HG03442 (cell line): ENCODE measurements at regions not wholly inside any gene's neighbourhood (a gene's known extent, or its start where the extent isn't known, plus 50 kb on each side); places are given as distances from the start of the nearest gene placed in this dataset.
A peak's percentile ranks its signal among the peaks of the same experiment; 100 is the strongest.
"Not testable (repeated sequence)": the region's sequence is repeated elsewhere in the genome, so short reads cannot be mapped to it uniquely, and the experiment has no call there.

Experiments used
- ATAC-seq: cut with Tn5 transposase; IDR thresholded peaks from one replicate; pipeline ENCODE4 v1.9.1; 2021; ENCODE audit warnings: mild to moderate bottlenecking, moderate library complexity; ENCODE audit not compliant: unreplicated experiment

DNA sequence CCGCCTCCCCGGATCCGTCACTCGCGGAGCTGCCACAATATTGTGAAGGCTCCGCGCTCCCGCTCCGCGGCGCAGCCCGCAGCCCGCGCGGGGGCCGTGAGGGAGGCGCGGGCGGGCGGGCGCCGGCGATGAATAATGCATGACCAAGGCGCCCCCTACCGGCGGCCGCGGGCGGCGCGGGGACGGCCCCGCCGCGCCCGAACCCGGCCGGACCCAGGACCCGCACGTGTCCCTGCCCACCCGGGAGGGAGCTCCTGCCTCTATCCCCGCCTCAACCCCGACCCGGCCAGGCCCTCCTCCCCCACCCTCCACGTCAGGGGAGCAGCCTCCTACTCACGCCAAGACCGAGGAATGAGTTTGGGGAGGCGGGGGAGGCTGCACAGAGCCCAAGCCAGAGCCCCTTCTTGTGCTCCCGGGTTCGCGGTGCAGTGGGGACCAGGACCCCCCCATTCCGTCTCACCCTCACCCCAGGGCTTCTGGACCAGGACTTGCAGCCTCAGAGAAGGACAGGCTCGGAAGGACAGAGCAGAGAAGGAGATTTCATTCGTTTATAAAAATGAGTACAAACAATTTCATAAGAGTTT, 70.8 kb upstream of the CASZ1 start:
- peak; percentile 58 for ATAC-seq

DNA sequence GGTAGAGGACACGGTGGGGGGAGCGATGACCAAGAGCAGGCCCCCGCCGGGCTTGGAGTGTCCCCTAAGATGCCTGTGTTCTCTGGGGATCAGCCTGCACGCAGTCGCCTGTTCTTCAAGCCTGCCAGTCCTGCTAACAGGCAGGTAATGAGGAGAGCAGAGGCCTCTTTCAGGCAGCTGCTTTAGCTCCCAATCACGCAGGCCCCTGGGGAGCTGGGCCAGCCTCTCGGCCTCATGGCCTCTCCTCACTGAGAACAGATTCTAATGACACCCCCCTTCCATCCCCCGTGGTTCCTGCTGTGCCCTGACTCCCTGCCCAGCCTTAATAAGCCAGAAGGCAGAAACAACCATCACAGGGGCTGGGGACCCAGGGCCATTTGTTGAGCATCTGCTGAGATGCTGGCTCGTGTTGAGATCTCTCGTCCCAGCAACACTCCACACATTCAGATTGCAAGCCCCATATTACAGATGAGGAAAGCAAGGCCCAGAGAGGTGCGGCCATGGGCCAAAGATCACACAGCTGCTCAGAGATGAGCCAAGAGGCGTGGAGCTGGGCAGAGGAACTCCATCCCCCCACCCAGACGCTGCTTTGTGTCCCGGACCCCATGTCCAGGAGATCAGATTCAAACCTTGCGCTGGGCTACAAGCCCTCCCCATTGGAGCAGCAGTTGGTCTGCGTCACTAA, 71.6 kb upstream of the CASZ1 start:
- ATAC-seq, result no peak

DNA sequence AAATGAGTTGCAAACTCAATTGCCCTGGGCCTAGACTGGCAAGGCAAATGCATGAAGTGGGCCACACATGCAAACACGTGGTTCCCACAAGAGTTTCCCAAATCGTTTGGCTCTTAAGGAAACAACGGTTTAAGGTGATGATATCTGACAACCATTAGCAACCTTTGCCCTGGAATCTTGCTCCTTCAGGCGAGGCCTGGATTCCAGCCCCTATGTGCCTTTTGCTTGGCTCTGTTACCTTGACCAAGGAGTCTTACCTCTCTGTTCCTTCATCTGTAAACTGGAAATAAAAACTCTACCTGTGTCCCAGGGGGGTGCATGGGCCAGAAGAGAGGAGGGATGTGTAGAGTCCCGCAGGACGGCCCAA, 72.1 kb upstream of the CASZ1 start:
- no peak for ATAC-seq

DNA sequence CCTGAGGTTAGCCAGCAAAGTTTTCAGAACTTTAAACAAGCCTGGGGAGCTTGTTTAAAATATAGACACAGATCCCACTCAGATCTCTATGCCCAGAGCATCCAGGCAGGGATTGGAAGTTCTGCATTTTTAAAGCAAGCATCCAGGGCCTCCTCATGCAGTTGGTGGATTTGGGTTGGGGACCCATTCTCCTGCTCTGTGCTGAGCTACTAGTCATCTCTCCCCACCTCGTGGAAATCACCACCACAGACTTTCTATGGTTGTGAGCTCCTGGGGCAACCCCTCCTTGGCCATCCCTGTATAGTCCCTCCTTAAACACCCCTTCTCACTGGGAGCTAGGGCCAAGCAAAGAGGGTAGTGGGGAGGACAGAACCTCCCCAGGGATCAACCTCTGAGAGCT, 73.5 kb upstream of the CASZ1 start:
- no peak for ATAC-seq

DNA sequence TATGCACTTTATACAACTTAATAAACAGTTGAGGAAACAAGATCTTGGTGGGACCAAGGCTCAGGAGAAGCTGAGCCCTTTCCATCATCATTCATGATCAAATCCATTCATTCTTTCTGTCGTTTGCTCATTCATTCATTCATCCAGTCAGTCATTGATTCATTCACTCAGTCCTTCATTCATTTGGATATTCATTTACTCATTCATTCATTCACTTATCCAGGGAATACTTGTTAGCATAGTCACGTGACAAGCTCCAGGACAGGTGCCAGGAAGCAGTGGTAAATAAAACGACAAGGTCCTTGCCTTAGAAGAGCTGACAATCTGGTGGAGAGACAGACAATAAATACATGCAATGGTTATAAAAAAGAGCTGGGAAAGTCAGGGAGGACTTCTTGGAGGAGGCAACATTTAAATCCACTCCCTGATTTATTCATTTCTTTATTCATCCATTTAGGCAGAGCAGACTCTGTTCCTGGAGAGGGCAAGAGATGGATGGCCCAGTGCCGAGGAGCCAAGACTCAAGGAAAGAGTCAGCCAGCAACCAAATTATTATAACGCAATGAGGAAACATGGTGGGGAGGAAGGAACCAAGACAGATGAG, 74.1 kb upstream of the CASZ1 start:
- ATAC-seq, result no peak

DNA sequence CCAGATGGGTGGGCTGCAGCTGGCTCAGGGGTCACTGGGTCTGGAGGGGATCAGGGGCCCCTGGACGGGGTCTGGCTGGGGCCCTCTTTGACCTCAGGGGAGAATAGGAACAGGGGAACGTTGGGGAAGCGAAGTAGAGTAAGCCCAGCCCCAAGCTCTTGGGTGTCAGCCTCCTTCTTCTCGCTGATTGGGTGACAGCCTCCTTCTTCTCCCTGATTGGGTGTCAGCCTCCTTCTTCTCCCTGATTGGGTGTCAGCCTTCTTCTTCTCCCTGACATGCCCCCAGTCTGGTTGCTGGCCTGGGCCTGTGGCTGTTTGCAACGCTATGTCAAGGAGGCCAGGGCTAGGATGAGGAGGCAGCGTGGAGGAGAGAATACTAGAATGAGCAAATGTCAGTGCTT, 76.7 kb upstream of the CASZ1 start:
- no peak for ATAC-seq

DNA sequence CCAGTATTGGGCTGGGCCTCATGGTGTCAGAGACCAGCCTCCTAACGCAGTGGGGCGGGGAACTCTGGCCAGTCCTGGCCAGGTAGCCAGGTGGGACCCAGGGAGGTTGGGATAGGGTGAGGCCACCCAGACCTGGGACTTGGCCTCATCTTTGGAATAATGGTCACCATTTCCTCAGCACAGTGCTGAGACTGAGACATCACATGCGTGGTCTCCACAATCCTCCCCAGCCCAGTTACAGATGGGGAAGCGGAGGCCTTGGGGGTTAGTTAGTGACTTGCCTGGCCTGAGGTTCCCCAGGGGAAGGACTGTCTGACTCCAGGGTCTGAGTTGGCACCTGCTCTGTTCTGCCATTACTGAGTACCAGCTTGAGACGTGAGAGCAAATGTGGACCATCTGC, 77.9 kb upstream of the CASZ1 start:
- ATAC-seq, result no peak

DNA sequence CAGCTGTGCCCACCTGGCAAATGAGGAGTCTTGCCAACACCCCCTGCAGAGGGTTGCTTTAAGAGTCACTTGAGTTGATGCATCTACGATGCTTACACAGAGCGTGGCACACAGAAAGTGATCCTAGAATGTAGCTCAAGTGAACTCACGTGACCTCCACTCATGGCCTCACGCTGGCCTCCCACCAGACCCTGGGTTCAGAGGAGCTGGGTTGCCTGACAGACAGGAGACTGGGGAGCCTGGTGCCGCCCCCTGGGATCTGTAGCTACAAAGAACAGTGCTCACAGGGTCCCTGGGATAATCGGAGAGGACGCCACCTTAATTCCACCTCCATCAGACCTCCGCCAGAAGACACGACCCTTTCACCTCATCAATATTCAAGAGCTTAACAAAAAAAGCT, 81.4 kb upstream of the CASZ1 start:
- ATAC-seq, result no peak

DNA sequence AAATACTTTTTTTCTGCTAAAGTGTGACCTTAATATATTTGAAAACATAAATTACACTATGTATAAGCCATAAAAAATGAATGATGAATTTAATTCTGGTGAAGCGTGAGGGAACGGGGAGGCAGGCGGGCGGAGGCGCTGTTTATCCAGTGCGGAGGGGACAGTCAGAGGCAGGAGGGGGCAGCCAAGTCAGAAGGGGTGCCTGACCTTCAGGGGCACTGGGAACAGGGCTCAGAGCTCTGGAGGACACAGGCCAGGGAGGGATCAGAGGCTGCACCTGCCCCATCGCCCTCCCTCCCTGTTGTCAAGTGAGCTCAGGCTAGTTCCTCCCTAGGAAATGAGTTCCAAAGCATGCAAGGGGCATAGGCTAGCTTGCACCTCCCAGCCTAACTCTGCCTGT, 82.0 kb upstream of the CASZ1 start:
- ATAC-seq, result no peak

DNA sequence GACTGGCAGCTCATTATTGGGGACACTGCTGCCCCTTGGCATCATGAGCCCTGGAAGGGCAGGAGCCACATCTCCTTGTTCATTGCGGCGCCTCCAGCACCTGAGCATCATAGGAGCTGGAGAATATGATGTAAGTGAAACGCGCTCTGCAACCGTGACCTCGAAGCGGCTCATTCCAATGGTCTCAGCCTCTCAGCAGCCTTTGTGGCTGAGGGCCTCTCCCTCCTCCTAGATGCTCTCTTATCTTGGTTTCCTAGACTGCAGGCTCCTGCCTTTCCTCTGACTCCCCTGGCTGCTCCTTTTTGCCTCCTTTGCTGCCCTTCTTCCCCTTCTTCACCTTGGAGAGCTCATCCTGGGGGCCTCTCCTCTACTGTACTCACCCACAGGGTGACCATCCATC, 83.6 kb upstream of the CASZ1 start:
- no peak for ATAC-seq

DNA sequence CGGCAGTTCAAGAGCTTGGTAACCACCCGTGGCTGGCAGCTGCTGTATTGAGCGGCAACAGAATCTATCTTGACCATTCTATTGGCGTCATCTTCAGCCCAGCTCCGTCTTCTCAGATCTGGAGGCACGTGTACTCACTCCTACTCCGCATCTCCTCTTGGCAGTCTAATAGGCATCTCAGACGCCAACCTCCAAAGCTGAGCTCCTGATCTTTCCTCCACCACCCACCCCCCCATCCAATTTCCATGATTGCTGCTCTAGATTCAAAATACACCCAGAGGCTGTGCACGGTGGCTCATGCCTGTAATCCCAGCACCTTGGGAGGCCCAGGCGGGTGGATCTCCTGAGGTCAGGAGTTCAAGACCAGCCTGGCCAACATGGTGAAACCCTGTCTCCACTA, 84.6 kb upstream of the CASZ1 start:
- no peak for ATAC-seq

DNA sequence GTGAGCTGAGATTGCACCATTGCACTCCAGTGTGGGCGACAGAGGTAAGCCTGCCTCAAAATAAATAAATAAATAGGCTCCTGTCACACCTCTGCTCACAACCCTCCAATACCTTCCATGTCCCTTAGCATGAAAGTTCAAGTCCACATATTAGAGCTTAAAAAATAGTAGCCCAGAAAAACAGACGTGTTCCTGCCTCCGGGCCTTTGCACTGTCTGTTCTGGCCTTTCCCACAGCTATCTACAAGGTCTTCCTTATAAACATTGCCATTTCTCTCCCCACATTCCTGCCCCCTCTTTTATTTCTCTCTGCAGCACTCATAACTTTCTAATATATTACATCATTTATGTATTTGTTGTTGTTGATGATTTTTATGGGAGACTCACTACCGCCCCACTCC, 85.6 kb upstream of the CASZ1 start:
- no peak for ATAC-seq

DNA sequence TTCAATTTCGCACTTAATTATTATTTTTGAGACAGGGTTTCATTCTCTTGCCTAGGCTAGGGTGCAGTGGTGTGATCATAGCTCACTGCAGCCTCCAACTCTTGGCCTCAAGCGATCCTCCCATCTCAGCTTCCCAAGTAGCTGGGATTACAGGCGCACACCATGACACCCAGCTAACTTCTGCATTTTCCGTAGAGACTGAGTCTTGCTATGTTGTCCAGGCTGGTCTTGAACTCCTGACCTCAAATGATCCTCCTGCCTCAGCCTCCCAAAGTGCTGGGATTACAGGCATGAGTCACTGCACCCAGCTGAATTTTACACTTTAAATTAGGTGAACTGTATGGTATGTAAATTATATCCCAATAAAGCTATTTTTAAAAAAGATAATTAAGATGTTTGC, 90.6 kb upstream of the CASZ1 start:
- not testable (repeated sequence) for ATAC-seq

DNA sequence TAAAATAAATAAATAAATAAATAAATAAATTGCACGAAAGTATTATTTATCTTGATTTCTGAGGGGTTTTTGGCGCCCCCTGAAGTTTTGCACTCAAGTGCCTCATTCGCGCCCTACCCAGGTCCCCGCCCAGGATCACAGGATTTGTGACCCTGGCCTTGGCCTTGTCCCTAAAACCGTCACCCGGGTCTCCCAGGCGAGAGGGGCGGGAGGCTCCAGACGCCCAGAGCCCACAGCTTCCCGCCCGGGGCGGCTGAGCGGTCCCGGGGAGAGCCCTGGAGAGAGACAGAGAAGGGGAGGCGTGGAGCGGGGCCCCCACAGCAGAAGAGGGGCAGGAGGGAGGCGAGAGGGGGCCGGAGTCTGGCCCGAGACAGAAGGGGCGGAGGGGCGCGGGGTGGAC, 91.8 kb upstream of the CASZ1 start:
- ATAC-seq, result no peak

DNA sequence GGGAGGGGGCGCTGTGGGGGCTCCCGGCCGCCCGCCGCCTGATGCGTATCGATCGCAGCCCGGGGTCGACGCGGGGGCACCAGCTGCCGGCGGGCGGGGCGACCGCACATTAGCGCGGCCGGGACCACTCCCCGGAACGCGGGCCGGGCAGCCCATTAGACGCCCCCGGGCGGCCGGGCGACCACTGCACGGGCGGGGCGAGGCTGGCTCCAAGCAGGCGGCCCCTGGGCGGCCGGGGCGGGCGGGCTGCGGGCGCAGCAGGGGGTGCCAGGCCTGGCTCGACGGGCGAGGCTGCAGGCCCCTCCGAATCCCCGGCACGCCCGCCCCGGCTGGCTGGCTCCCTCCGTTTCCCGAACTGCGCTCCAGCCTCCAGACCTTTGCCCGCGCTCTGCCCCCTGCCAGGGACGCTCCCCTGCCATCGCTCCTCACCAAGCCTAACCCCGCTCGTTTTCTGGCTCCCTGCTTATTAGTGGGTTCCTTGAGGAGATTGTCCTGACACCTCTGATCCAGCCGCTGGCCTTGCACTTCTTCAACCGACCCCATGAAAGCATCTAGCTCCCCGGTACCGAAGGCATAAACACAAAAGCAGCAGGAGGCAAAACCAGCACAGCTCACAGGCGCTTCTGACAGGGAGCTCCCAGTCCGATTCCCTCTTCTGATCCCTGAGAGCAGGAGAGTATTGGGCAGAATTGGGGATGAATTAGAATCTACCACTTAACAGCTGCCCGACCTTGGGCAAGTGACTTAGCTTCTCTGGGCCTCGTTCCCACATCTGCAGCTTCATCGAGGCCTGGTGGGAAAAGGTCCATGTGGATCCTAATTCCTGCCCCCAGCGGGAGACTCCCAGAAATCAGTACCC, 92.6 kb upstream of the CASZ1 start:
- ATAC-seq, result no peak

DNA sequence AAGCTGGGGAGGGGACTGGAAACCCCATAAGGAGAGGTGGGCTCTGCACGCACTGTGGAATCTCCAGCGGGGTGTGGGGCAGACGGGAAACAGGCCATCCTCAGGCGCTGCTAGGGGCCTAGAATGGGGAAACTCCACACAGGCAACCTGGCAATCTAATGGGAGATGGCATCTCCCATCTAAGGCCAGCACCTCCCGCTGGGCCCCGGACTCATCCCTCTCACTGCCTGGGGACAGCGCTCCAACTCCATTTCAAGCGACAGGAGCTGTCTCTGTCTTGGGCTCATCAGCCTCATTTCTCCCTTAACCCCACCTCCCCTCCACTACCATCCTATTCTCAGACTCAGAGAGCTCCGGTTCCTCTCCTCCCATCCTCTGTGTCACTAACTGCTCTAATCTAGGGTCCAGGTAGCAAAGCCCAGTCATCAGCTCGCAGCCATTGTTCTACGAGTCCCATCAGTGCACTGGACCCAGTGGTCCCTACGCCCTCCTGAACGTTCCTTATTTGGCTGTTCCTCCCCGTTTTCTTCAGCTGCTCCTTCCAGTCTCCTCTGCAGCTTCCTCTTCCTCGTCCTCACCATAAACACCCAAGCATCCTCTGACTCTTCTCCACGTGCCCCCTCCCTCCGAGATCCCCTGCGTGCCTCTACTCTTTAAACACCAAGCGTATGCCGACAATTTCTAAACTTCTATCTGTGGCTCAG, 93.4 kb upstream of the CASZ1 start:
- ATAC-seq, result no peak

DNA sequence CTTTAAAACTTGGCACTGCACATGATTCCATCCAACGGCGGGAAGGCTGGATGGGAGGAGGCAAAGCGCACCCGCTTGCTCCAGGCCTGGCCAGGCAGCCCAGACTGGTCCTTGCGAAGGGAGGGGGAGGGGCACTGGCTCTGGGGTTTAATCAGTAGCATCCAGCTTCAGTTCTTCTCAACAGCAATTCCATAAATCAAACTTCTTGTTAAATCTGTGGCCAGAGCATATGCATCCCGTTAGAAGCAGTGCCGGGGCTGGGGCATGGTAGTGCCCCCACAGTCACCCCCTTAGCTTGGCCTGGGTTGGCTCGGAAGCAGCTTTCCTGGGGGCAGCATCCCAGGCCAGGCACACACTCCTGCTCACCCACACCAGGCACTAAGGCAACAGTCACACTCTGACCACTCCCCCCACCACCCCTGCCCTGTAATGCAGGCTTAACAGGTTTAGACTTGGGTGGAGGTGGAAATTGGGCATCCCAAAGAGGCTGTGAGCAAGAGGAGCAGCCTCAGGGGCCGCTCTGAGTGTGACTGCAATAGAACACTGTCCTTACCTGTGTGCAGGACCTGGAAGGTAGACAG, 94.1 kb upstream of the CASZ1 start:
- ATAC-seq, result no peak

DNA sequence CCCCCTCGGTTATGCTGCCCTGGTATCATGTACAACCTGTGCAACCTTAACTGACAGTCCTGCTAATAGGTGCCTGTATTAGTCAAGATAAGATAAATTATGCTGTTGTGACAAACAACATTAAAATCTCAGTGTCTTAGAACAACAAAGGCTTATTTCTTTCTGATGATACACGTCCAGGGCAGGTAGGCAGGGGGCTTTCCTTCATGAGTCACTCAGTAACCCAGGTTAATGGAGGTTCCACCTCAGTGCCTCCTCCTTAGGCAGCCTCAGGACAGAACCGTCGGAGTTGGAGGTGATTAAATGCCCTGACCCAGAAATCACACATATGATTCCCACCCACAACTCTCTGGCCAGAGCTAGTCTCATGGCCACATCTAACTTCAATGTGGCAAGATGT, 94.6 kb upstream of the CASZ1 start:
- ATAC-seq, result no peak

DNA sequence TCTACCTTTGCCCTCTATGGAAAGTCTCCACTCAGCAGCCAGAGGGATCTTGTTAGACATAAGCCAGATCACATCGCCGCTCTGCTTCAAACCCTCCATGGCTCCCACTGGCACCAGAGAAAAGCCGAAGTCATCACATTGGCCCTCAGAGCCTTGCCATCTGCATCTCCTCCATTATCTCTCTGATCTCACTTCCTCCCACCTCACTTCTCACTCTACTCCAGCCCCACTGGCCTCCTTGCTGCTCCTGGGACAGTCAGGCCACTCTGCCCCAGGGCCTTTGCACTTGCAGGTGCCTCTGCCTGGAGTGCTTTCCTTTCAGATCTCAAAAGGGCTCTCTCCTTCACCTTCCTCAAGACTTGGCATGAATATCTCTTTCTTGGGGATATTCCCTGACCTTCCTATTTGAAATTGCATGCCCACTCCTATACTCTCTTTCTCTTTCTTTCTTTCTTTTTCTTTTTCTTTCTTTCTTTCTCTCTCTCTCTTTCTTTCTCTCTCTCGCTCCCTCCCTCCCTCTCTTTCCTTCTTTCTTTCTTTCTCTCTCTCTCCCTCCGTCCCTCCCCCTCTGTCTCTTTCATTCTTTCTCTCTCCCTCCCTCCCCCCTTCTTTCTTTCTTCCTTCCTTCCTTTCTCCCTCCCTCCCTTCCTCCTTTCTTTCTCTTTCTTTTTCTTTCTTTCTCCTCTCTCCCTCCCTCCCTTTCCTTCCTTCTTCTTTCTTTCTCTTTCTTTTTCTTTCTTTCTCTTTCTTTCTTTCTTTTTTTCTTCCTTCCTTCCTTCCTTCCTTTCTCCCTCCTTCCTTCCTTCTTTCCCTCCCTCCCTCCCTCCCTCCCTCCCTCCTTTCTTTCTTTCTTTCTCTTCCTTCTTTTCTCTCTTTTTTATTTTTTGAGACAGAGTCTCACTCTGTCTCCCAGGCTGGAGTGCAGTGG, 96.0 kb upstream of the CASZ1 start:
- ATAC-seq, result no peak

DNA sequence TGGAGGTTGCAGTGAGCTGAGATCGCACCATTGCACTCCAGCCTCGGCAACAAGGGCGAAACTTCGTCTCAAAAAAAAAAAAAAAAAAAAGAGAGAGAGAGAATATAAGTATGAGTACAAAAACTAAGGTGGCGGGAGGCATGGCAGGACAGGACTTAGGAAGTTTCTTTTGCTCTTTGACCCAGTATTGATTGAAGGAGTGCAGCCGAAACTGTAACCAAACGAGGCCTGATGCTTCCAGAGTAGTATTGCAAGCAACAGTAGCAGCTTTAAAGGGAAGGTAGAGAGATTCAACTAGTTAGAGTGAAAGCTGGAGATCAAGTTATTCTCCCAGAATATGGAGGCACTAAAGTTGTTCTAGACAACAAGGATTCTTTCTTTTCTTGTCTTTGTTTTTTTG, 99.2 kb upstream of the CASZ1 start:
- no peak for ATAC-seq
